GM12872 (cell line): ENCODE measurements at regions not wholly inside any gene's neighbourhood (a gene's known extent, or its start where the extent isn't known, plus 50 kb on each side); places are given as distances from the start of the nearest gene placed in this dataset.

Experiments used
- CTCF ChIP-seq: IDR thresholded peaks from 3 replicates; pipeline ENCODE4 v1.5.1; 2011; ENCODE audit warnings: low read depth, mild to moderate bottlenecking, low read length, moderate library complexity; ENCODE audit not compliant: insufficient read depth

- TF ChIP-seq CTCF: no peak
These were observed 135.6 kb upstream of the EPHA5 start for GRCh38 chr4:65805936-65806335.

- no peak for TF ChIP-seq CTCF
These were observed 129.2 kb upstream of the EPHA5 start for GRCh38 chr4:65799513-65799912.

GRCh38 chr4:65798498-65799127 is 128.3 kb upstream of the EPHA5 start:
- no peak for TF ChIP-seq CTCF

- no peak for TF ChIP-seq CTCF
These were observed 121.6 kb upstream of the EPHA5 start for GRCh38 chr4:65791812-65792308.

- TF ChIP-seq CTCF: no peak
These were observed 121.0 kb upstream of the EPHA5 start for GRCh38 chr4:65791111-65791811.

GRCh38 chr4:65789805-65790204 is 119.5 kb upstream of the EPHA5 start:
- TF ChIP-seq CTCF: no peak

GRCh38 chr4:65789341-65789740 is 119.1 kb upstream of the EPHA5 start:
- TF ChIP-seq CTCF: no peak
